Liver (tissue), 8 donors: ENCODE measurements at regions not wholly inside any gene's neighbourhood (a gene's known extent, or its start where the extent isn't known, plus 50 kb on each side); places are given as distances from the start of the nearest gene placed in this dataset.
A peak's percentile ranks its signal among the peaks of the same experiment; 100 is the strongest.
"Not testable (repeated sequence)": the region's sequence is repeated elsewhere in the genome, so short reads cannot be mapped to it uniquely, and the experiment has no call there.

ENCODE experiments used
- DNase-seq: peaks from one replicate; pipeline ENCODE4 v3.0.0-alpha.2; 2017; ENCODE audit warnings: low spot score
- H3K27ac ChIP-seq, 2 donors: one replicate each; pipeline ENCODE4 v1.7.0; 2013; ENCODE audit warnings: inconsistent platforms in 2 of 2, low read length in 2 of 2, control low read depth in 1 of 2, low read depth in 1 of 2, mild to moderate bottlenecking in 1 of 2
- H3K27me3 ChIP-seq, 4 donors: one replicate each; pipeline versions ENCODE4 v1.6.1 to v1.7.0; 2013; ENCODE audit warnings: low read length in 3 of 4, inconsistent platforms in 1 of 4, mild to moderate bottlenecking in 1 of 4, moderate library complexity in 1 of 4; ENCODE audit not compliant: control insufficient read depth in 4 of 4, insufficient read depth in 4 of 4
- H3K36me3 ChIP-seq, 4 donors: one replicate each; pipeline versions ENCODE4 v1.6.1 to v1.7.0; 2013; ENCODE audit warnings: low read length in 3 of 4, mild to moderate bottlenecking in 3 of 4, low read depth in 1 of 4, moderate library complexity in 1 of 4; ENCODE audit not compliant: control insufficient read depth in 4 of 4, insufficient read depth in 3 of 4
- H3K4me1 ChIP-seq, 4 donors: one replicate each; pipeline versions ENCODE4 v1.6.1 to v1.7.0; 2013; ENCODE audit warnings: low read length in 3 of 4, mild to moderate bottlenecking in 3 of 4, moderate library complexity in 1 of 4; ENCODE audit not compliant: control insufficient read depth in 4 of 4, insufficient read depth in 4 of 4
- H3K4me3 ChIP-seq, 3 donors: one replicate each; pipeline versions ENCODE4 v1.6.1 to v1.7.0; 2013; ENCODE audit warnings: low read length in 3 of 3, control low read depth in 1 of 3, low read depth in 1 of 3, mild to moderate bottlenecking in 1 of 3
- H3K9ac ChIP-seq, 2 donors: one replicate each; pipeline ENCODE4 v1.7.0; 2013; ENCODE audit warnings: low read length in 2 of 2, mild to moderate bottlenecking in 2 of 2, moderate library complexity in 2 of 2, control low read depth in 1 of 2, low read depth in 1 of 2
- H3K9me3 ChIP-seq, 4 donors: one replicate each; pipeline versions ENCODE4 v1.6.1 to v1.7.0; 2013; ENCODE audit warnings: low read length in 3 of 4; ENCODE audit not compliant: control insufficient read depth in 4 of 4
- EGR1 ChIP-seq, 2 donors: IDR thresholded peaks; 2 replicates each; pipeline ENCODE4 v1.6.1; 2016 to 2018; ENCODE audit warnings: antibody characterized with exemption in 2 of 2, low read depth in 2 of 2
- FOXA1 ChIP-seq: IDR thresholded peaks from 2 replicates; pipeline ENCODE4 v1.6.1; 2016; ENCODE audit warnings: antibody characterized with exemption
- FOXA2 ChIP-seq: IDR thresholded peaks from 2 replicates; pipeline ENCODE4 v1.6.1; 2016; ENCODE audit warnings: antibody characterized with exemption
- GABPA ChIP-seq, 2 donors: IDR thresholded peaks in 1 of 2; conservative IDR thresholded peaks in 1 of 2; 2 replicates each; pipeline ENCODE4 v1.6.1; 2016; ENCODE audit warnings: antibody characterized with exemption in 2 of 2, mild to moderate bottlenecking in 1 of 2, moderate library complexity in 1 of 2
- HNF4A ChIP-seq, 2 donors: conservative IDR thresholded peaks; 2 replicates each; pipeline ENCODE4 v1.6.1; 2016; ENCODE audit warnings: antibody characterized with exemption in 2 of 2, mild to moderate bottlenecking in 2 of 2
- HNF4G ChIP-seq: IDR thresholded peaks from 2 replicates; pipeline ENCODE4 v1.6.1; 2016; ENCODE audit warnings: antibody characterized with exemption
- JUND ChIP-seq, 2 donors: IDR thresholded peaks; 2 replicates each; pipeline ENCODE4 v1.6.1; 2016; ENCODE audit warnings: antibody characterized with exemption in 2 of 2
- NR2F2 ChIP-seq: IDR thresholded peaks from 2 replicates; pipeline ENCODE4 v1.6.1; 2016; ENCODE audit warnings: antibody characterized with exemption
- RAD21 ChIP-seq, 2 donors: IDR thresholded peaks; 2 replicates each; pipeline ENCODE4 v1.6.1; 2016; ENCODE audit warnings: antibody characterized with exemption in 2 of 2, mild to moderate bottlenecking in 2 of 2
- RXRA ChIP-seq, 2 donors: IDR thresholded peaks; 2 replicates each; pipeline ENCODE4 v1.6.1; 2017 to 2018; ENCODE audit warnings: antibody characterized with exemption in 2 of 2, mild to moderate bottlenecking in 1 of 2
- SP1 ChIP-seq: IDR thresholded peaks from 2 replicates; pipeline ENCODE4 v1.6.1; 2018; ENCODE audit warnings: antibody characterized with exemption, mild to moderate bottlenecking
- TAF1 ChIP-seq: conservative IDR thresholded peaks from 2 replicates; pipeline ENCODE4 v1.6.1; 2016; ENCODE audit warnings: antibody characterized with exemption, mild to moderate bottlenecking
- YY1 ChIP-seq: IDR thresholded peaks from 2 replicates; pipeline ENCODE4 v1.6.1; 2016; ENCODE audit warnings: antibody characterized with exemption, mild to moderate bottlenecking
- WGBS: extraction: QIAGEN DNeasy Blood & Tissue Kit; methylation state at CpG from one replicate; pipeline ENCODE4 v1.1.7; 2013; 5-methylcytosine and 5-hydroxymethylcytosine counted together
- TF ChIP-seq, protein P1 (sequence below): IDR thresholded peaks from 2 replicates; pipeline ENCODE4 v1.6.1; 2016; ENCODE audit warnings: antibody characterized with exemption, mild to moderate bottlenecking
- TF ChIP-seq, protein P2 (sequence below): IDR thresholded peaks from 2 replicates; pipeline ENCODE4 v1.6.1; 2016; ENCODE audit warnings: antibody characterized with exemption
- TF ChIP-seq, protein P3 (sequence below): IDR thresholded peaks from 2 replicates; pipeline ENCODE4 v1.6.1; 2016; ENCODE audit warnings: antibody characterized with exemption
- TF ChIP-seq, protein P4 (sequence below): IDR thresholded peaks from 2 replicates; pipeline ENCODE4 v1.6.1; 2016; ENCODE audit warnings: antibody characterized with exemption
- TF ChIP-seq, protein P5 (sequence below): fragments of 150-350 bp; IDR thresholded peaks from 2 replicates; pipeline ENCODE4 v1.5.1; 2017; ENCODE audit warnings: improper control_type of control experiment, low read depth, low read length; ENCODE audit not compliant: missing input control
- donor health status: healthy.
- donor health status: healthy.
- donor health status: healthy.
- donor health status: healthy.
- donor health status: healthy.

DNA sequence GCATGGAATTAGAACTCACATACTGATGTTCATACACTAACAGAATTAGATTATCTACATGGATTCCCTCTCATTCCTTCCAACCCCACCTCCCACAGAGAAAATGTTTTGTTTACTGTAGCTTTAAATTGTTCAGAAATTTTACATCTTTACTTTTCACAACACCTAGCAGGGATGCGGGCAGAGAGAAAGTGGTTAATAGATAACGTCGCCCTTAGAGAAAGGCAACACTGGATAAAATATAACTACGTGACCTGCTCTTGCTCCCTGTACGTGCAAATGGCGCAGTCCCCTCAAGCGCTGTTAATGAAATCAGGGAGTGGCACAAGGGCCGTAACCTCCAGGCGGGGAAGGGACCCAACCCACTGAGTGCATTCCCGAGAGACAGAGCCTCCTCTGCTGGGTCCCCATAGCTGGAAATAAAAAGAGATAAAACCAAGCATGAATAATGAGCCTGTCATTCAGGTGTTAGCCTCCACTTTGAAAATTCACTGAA lies 125.3 kb upstream of the DAPK1 start:
- Histone ChIP-seq H3K4me3 (peak overlapping the region in 2 of 3 donors; percentile 5 to 31), H3K27me3 (no peaks in the 10 kb centered on the region), H3K36me3 (no peaks in the 10 kb centered on the region), H3K9me3 (no peaks in the 10 kb centered on the region), H3K27ac (peak overlapping the region; percentile 73 to 84), H3K9ac (peak overlapping the region in 1 of 2 donors; percentile 1), H3K4me1 (peaks cover 4 to 25% (median 18%) of the 10 kb centered on the region in 4 donors)
- WGBS, result 32% methylated on average over 10 of the region's 10 CpGs
- TF ChIP-seq TAF1, result no peak
- TF ChIP-seq, protein P1, sequence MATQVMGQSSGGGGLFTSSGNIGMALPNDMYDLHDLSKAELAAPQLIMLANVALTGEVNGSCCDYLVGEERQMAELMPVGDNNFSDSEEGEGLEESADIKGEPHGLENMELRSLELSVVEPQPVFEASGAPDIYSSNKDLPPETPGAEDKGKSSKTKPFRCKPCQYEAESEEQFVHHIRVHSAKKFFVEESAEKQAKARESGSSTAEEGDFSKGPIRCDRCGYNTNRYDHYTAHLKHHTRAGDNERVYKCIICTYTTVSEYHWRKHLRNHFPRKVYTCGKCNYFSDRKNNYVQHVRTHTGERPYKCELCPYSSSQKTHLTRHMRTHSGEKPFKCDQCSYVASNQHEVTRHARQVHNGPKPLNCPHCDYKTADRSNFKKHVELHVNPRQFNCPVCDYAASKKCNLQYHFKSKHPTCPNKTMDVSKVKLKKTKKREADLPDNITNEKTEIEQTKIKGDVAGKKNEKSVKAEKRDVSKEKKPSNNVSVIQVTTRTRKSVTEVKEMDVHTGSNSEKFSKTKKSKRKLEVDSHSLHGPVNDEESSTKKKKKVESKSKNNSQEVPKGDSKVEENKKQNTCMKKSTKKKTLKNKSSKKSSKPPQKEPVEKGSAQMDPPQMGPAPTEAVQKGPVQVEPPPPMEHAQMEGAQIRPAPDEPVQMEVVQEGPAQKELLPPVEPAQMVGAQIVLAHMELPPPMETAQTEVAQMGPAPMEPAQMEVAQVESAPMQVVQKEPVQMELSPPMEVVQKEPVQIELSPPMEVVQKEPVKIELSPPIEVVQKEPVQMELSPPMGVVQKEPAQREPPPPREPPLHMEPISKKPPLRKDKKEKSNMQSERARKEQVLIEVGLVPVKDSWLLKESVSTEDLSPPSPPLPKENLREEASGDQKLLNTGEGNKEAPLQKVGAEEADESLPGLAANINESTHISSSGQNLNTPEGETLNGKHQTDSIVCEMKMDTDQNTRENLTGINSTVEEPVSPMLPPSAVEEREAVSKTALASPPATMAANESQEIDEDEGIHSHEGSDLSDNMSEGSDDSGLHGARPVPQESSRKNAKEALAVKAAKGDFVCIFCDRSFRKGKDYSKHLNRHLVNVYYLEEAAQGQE, result peak; percentile 82
- TF ChIP-seq YY1, result peak; percentile 96
- peak; percentile 63 to 70 for TF ChIP-seq RAD21 (IDR thresholded peaks at IDR 0.05)
- TF ChIP-seq JUND (IDR thresholded peaks at IDR 0.05), result peak; percentile 60 to 77
- peak; percentile 88 for TF ChIP-seq SP1
- peak; percentile 50 for TF ChIP-seq FOXA2
- TF ChIP-seq, protein P2, sequence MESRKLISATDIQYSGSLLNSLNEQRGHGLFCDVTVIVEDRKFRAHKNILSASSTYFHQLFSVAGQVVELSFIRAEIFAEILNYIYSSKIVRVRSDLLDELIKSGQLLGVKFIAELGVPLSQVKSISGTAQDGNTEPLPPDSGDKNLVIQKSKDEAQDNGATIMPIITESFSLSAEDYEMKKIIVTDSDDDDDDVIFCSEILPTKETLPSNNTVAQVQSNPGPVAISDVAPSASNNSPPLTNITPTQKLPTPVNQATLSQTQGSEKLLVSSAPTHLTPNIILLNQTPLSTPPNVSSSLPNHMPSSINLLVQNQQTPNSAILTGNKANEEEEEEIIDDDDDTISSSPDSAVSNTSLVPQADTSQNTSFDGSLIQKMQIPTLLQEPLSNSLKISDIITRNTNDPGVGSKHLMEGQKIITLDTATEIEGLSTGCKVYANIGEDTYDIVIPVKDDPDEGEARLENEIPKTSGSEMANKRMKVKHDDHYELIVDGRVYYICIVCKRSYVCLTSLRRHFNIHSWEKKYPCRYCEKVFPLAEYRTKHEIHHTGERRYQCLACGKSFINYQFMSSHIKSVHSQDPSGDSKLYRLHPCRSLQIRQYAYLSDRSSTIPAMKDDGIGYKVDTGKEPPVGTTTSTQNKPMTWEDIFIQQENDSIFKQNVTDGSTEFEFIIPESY, result peak; percentile 76
- TF ChIP-seq, protein P3, sequence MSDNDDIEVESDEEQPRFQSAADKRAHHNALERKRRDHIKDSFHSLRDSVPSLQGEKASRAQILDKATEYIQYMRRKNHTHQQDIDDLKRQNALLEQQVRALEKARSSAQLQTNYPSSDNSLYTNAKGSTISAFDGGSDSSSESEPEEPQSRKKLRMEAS, result peak; percentile 53
- TF ChIP-seq, protein P4, sequence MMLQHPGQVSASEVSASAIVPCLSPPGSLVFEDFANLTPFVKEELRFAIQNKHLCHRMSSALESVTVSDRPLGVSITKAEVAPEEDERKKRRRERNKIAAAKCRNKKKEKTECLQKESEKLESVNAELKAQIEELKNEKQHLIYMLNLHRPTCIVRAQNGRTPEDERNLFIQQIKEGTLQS, result peak; percentile 28
- peak in 1 of 2 donors; percentile 11 for TF ChIP-seq GABPA (IDR thresholded peaks at IDR 0.05 in 1 of 2, conservative IDR thresholded peaks at IDR 0.05 in 1 of 2)
- peak in 1 of 2 donors; percentile 44 for TF ChIP-seq EGR1 (IDR thresholded peaks at IDR 0.05; ENCODE audit: low read depth in 2 of 2)
- TF ChIP-seq, protein P5, sequence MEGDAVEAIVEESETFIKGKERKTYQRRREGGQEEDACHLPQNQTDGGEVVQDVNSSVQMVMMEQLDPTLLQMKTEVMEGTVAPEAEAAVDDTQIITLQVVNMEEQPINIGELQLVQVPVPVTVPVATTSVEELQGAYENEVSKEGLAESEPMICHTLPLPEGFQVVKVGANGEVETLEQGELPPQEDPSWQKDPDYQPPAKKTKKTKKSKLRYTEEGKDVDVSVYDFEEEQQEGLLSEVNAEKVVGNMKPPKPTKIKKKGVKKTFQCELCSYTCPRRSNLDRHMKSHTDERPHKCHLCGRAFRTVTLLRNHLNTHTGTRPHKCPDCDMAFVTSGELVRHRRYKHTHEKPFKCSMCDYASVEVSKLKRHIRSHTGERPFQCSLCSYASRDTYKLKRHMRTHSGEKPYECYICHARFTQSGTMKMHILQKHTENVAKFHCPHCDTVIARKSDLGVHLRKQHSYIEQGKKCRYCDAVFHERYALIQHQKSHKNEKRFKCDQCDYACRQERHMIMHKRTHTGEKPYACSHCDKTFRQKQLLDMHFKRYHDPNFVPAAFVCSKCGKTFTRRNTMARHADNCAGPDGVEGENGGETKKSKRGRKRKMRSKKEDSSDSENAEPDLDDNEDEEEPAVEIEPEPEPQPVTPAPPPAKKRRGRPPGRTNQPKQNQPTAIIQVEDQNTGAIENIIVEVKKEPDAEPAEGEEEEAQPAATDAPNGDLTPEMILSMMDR, result no peak
- TF ChIP-seq RXRA (IDR thresholded peaks at IDR 0.05), result peak; percentile 95 to 97
- TF ChIP-seq FOXA1, result peak; percentile 72
- TF ChIP-seq NR2F2, result peak; percentile 37
- TF ChIP-seq HNF4G, result no peak
- peak; percentile 52 to 65 for TF ChIP-seq HNF4A (conservative IDR thresholded peaks at IDR 0.05)
- DNase-seq, result peak; percentile 48

DNA sequence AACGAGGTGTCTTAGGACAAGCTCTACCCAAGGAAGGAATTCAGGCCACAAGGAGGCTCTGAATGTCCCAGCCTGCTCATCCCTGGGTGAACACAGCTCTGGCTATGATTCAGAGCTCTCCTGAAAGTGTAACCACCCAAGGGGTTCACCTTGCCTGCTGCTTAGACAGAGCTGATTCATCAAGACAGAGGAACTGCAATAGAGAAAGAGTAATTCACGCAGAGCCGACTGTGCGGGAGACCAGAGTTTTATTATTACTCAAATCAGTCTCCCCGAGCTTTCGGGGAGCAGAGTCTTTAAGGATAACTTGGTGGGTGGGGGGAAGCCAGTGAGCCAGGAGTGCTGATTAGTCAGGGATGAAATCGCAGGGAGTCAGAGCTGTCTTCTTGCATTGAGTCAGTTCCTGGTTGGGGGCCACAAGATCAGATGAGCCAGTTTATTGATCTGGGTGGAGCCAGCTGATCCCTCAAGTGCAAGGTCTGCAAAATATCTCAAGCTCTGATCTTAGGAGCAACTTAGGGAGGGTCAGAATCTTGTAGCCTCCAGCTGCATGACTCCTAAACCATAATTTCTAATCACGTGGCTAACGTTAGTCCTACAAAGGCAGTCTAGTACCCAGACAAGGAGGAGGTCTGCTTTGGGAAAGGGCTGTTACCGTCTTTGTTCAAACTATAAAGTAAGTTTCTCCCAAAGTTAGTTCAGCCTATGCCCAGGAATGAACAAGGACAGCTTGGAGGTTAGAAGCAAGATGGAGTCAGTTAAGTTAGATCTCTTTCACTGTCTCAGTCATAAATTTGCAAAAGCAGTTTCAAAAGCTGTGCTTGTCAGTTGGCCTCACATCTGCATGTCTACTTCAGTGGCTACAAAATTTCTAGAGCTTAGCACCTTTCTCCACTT lies 123.4 kb upstream of the DAPK1 start:
- not testable (repeated sequence) for H3K9ac ChIP-seq, H3K27me3 ChIP-seq, H3K36me3 ChIP-seq, H3K27ac ChIP-seq, DNase-seq, H3K4me3 ChIP-seq, H3K9me3 ChIP-seq
- WGBS, result 88% methylated on average over 10 of the region's 10 CpGs
- H3K4me1 ChIP-seq, result peaks cover 4 to 28% (median 18%) of the 10 kb centered on the region in 4 donors
